ENCODE measurements at regions not wholly inside any gene's neighbourhood (a gene's known extent, or its start where the extent isn't known, plus 50 kb on each side); places are given as distances from the start of the nearest gene placed in this dataset.

DNA sequence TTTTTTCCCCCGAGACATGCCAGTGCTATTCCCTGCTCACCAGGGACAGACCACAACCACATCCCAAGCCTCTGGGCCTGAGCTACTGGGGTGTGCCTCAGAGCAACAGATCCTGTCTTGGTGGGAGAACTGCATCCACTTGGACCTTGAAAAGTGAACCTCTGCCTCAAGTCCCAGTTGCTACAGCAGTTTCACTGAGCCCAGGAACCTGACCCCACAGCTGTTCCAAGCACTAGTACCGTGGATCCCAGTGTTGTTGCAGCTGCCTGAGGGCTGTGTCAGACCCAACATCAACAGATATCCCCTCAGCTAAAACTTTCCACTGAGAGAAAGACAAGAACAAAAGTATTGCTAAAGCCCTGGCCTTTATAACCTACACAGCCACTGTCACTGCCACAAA, 373.0 kb downstream of the PLPP3 start:
- TF ChIP-seq CTCF (conservative IDR thresholded peaks at IDR 0.05; ENCODE audit: low read length) = no peak
- TF ChIP-seq EZH2phosphoT487 (IDR thresholded peaks at IDR 0.05; ENCODE audit: borderline replicate concordance, low read depth, low read length) = no peak
